ENCODE measurements at regions not wholly inside any gene's neighbourhood (a gene's known extent, or its start where the extent isn't known, plus 50 kb on each side); places are given as distances from the start of the nearest gene placed in this dataset.
"Not testable (repeated sequence)": the region's sequence is repeated elsewhere in the genome, so short reads cannot be mapped to it uniquely, and the experiment has no call there.

DNA sequence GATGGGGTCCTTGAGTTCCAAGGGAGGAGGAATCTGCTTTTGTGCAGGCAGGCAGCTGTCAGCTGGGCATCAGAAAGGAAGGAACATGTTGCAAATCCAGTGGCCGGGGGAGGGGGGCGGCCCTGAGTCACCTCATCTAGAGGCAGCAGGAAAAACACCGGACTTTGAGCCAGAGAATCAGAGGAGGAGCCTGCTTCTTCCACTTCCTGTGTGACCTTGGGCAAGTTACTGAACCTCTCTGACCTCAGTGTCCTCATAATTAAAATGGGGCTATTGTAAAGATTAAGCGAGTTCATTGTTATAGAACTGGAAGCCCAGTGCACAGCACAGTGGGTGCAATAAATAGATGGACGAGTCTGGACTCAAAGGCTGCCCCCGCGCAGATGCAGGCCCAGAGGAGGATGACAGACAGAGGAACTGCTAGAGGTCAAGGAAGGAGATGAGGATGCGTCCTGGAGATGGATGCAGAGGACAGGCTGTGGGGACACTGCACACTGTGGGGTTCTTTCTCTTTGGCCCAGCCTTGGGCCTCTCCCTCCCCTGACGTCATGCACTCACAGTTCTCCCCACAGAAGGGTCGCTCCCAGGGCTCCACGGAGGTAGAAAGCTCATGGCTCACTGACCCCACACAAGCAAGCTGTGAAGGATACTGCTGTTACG lies 714.3 kb downstream of the MATN1 start:
- DNase-seq, result no peak

- DNase-seq, result no peak
These were observed 714.9 kb downstream of the MATN1 start for GRCh38 chr1:30008372-30008997.

DNA sequence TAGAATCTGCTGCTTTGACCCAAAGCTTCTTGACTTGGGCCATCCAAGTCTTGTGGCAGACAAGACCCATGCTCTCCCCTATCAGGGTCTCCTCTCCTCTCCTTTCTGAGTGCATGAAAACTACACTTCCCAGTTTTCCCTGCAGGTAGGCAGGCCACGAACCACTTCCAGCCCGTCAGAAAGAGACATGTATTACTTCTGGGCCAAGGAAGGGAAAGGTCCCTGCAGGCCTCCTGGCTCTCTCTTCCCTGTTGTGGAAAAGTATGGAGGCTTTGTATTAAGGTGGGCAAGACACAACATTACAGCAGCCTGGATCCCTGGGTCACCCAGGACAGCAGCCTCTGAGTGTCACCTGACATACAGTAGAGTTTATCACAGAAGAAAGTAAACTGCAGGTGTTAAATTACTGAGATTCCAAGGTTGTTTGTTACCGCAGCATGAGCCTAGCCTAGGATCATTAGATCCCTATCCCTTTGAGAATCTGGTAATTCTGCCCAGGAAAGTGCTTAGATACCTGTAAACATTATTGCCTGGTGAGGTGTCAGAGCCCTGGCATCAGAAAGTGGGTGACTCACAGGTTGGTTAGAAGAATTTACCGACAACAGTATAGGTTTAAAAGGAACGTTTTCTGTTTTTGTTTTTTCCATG lies 717.3 kb downstream of the MATN1 start:
- no peak for DNase-seq

DNA sequence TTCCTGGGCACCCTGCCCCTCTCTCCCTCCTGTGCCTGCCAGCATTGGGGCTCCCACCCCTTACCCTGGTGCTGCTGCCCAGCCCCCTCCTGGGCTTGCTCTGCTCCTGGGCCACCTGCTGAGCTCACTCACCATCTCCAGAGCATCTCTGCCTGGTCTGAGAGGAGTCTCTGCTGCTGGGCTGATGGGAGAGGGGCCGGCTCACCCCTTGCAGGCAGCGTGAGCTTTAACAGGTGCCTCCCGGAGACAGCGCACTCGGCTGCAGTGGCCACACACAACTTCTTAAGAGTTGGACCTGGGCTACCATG lies 721.7 kb downstream of the MATN1 start:
- DNase-seq, result no peak

GRCh38 chr1:30001011-30001731 lies 722.2 kb downstream of the MATN1 start:
- no peak for DNase-seq

DNA sequence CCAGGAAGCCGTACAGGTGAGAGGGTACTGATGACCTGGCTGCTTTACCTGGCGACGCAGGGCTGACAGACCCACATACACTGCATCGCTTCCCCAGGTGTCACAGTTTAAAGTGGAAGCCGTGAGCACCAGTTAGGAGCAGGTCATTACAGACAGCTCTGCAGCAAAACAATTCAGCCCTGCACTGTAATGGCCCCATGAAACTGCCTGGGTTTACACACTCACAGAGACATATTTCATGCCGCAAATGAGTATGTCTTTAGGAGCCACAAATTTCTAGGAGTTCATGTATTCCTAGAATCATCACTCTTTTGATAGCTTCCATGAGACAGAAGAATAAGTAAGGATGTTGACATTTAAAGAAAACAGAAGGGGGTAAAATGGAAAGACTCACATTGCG lies 723.1 kb downstream of the MATN1 start:
- DNase-seq, result no peak

GRCh38 chr1:29999595-29999994 lies 723.8 kb downstream of the MATN1 start:
- DNase-seq, result no peak

- DNase-seq, result no peak
These were observed 724.7 kb downstream of the MATN1 start for GRCh38 chr1:29998686-29999085.

DNA sequence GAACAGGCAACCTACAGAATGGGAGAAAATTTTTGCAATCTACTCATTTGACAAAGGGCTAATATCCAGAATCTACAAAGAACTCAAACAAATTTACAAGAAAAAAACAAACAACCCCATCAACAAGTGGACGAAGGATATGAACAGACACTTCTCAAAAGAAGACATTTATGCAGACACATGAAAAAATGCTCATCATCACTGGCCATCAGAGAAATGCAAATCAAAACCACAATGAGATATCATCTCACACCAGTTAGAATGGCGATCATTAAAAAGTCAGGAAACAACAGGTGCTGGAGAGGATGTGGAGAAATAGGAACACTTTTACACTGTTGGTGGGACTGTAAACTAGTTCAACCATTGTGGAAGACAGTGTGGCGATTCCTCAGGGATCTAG lies 725.6 kb downstream of the MATN1 start:
- DNase-seq, result not testable (repeated sequence)

- no peak for DNase-seq
These were observed 729.4 kb downstream of the MATN1 start for GRCh38 chr1:29993950-29994349.

- no peak for DNase-seq
These were observed 731.6 kb downstream of the MATN1 start for GRCh38 chr1:29991815-29992214.

DNA sequence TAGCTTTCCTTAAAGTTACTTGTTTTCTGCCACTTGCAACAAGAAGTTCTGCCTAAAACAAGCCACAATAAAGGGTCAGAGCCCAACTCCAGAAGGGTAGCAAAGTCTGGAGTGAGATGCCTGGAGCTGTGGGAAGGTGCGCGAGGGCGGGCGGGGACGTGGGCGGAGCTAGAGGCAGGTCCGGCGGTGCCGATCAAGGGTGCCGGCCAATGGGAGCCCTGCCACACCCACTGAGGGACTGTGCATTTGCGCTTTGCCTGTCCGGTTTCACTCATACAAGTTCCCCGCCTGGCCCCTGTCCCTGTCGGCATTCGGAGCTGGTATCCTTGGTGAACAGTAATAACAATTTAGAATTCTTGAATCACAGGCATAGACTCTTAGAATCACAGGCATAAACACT lies 732.4 kb downstream of the MATN1 start:
- DNase-seq, result no peak

DNA sequence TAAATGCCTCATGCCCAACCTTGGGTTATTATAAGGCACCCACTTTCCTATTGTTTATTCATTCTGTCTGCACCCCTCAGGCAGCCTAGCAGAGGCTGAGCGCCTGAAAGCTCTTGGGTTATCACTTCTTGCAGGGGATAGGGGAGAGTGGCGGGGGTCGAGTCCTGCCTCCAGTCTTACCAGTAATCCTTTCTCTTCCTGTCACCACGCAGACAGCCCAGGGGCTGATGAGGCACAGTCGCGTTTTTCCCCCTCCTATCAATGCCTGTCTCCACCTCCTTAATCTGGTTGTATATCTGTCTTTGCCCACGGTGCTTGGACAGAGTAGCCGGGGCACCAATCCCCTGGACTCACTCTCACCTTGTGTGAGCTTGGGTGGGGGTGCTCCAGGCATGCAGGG lies 733.1 kb downstream of the MATN1 start:
- no peak for DNase-seq

DNA sequence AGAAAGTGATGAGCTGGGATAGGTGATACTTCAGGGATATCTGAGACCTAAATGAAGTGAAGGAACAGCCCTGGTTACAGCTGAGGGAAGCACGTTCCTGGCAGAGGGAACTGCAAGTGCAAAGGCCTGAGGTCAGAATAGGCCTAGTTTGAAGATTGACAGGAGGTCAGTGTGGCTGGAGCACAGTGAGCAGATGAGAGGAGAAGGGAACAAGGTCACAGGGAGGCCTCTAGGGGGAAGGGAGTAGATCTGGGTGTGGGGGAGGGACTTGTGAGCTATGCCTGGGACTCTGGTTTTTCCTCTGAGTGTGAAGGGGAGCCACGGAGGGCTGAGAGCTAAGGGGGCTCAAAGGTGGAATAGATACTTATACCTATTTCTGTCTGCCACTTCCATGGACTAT lies 736.4 kb downstream of the MATN1 start:
- no peak for DNase-seq

- no peak for DNase-seq
These were observed 737.8 kb downstream of the MATN1 start for GRCh38 chr1:29985606-29985945.

DNA sequence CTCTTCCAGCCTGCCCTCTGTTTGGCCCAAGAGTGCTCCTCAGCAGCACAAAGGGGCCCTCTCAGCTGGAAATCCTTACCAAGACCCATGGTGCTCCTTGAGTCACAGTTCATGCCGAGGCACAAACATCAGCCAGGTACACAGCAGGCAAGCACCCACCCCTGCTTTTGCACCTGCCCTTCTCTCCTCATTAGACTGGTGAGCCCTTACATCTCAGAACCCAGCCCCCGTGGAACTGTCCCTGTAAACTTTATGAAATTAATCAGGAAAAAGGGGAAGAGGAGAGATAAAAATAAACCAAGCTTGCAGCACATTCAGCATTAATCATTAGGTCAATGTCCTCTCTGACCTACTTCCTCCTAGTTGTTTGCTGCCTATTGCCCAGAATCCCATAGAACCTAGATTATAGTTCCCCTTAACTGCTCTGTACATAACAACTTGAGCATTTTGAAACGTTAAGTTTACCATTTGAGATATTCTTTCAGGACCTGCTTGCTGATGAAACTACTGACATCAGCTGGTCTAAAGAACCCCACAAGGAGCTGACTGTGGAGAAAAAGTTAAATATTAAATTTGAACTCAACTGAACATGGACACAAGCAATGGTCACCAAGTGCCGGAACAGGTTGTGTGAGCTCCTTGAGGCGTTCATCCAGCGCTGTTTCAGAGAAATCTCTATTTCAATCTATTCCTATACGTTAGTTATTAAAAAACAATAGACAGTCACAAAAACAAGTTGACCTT lies 738.4 kb downstream of the MATN1 start:
- DNase-seq, result no peak

DNA sequence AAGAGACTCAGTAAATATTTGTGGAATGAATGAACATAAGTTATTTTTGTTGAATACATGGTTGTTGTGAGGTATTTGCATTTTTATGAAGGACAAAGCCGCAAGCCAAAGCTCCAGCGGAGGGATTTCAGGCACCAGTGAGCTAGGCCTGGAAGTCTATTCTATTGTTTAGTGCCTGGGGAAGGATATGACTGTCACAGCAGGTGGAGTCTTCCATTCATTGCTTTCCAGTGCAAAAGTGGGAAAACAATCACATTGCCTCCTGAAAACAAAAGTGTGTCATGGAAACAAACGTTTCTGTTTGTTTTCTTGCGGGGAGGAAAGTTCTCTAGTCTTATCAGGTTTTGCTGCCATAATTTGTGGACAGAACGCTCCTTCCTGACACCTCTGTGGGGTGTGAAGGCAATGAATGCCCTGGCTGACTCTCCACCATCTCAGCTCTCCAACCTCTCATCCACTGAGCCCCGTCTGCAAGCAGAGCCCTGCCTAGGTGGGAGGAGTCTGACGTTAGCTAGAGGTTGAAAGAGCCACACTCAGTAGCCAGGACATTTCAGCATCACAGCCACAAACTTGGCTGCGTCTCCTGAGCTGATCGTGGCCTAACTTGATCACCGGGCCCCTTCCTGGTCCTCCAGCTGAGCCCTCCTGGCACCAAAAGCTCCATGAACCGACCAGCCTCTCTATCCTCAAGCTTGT lies 739.1 kb downstream of the MATN1 start:
- DNase-seq, result no peak

DNA sequence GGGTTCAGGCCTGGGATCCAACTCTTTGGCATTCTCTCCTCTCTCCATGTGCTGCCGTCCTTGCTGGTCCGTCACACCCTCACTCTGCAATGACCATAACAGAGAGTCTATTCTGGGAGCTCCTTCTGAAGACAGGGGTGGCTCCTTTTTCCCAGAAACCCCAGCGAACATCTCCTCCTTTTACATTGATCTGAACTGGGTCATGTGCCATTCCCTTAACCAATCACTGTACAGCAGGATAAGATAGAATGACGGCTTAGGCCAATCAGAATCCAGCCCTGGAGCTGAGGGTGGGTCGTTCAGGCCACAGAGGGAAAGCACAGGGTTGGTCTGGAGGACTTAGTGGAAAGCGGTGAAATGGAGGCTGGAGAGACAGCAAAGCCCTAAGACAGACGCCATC lies 740.1 kb downstream of the MATN1 start:
- no peak for DNase-seq

DNA sequence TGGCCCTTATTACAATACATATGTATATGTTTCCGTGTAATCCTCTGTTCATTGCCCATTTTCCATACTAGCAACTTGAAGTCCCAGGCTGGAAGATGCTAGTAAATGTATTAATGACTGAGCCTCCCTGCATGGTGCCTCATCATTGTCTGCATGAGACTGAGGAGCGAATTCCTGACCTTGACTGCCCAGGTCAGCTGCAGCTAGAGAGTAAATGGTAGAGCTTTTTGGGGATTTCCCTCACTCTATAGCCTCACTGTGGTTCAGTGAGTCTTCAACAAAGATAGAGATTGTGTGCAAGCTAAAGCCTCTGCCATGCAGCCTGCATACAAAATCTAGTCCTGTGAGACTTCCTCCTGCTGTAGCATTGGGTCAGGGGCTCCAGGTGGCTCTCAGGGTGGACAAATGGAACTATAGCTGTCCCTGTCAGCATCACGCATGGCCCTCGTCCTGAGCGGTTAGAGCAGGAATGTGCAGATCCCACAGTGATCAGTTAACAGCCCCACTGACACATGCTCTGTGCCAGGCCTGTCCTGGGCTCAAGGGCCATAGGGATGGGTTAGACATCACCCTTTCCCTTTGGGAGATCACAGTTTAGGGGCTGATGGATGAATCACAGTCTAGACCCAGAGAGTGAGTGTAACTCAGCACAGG lies 741.7 kb downstream of the MATN1 start:
- DNase-seq, result no peak

DNA sequence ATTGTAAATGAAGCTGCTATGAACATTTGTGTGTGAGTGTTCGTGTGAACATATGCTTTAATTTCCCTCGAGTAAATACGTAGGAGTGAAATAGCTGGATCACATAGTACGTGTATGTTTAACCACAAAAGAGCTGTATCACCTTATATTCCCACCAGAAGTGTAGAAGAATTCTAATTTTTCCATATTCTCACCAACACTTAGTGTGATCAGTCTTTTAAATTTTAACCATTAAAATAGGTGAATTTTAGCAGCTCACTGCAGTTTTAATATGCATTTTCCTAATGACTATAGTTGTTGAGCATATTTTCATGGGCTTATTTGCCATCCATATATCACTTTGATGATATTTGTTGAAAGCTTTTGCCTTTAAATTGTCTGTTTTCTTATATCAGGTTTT lies 741.2 kb downstream of the PTPRU start:
- no peak for DNase-seq

GRCh38 chr1:29975036-29975694 lies 738.8 kb downstream of the PTPRU start:
- no peak for DNase-seq

DNA sequence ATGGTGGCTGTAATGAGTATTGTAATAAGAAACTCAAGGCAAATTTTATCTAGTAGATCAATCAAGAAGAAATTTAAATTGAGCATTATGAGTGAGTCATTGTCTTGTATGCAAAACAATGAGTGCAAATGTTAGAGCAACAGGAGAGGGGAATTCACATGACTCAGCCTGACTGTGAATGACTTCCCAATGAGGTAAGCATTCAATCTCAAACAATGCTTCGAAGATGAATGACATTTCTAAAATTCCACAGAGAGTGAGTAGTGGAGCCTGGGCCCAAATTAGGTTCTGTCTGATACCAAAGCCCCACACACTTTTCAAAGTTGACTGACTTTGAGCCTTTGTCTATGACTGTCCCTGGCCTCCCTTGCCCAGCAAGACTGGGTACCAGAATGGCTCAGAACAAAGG lies 738.0 kb downstream of the PTPRU start:
- DNase-seq, result no peak

Measured in CD4-positive, alpha-beta T cell treated with Interleukin-17A for 1 hour (primary cell).